T-cell (primary cell): ENCODE measurements at regions not wholly inside any gene's neighbourhood (a gene's known extent, or its start where the extent isn't known, plus 50 kb on each side); places are given as distances from the start of the nearest gene placed in this dataset.
"Not testable (repeated sequence)": the region's sequence is repeated elsewhere in the genome, so short reads cannot be mapped to it uniquely, and the experiment has no call there.

Experiments
- ATAC-seq, 4 experiments: fragments of 200-7000 bp in 3 of 4; fragments of 150-1000 bp in 1 of 4; cut with Tn5 transposase; replicated peaks in 1 of 4; 1 replicate in 3 of 4; 2 replicates in 1 of 4; pipeline ENCODE4 v1.10.0; 2021; ENCODE audit warnings: moderate library complexity in 3 of 4, mild to moderate bottlenecking in 2 of 4, moderate number of reproducible peaks in 1 of 4
- CTCF ChIA-PET, 2 donors: fragments of 300-600 bp; sonication (Branson Sonifier 250); formaldehyde crosslinking; loops; one replicate each; lab custom pipeline; 2022; ENCODE audit warnings: antibody characterized with exemption in 2 of 2; lab: Charles Lee
- POLR2A ChIA-PET, 2 donors: fragments of 300-600 bp; sonication (Branson Sonifier 250); formaldehyde crosslinking; loops; one replicate each; lab custom pipeline; 2022; ENCODE audit warnings: antibody characterized with exemption in 2 of 2; lab: Charles Lee
- DNase-seq, 35 experiments: peaks; one replicate each; pipeline versions ENCODE4 v3.0.0 to v3.0.0-alpha.2; 2013 to 2023
- H3K27ac ChIP-seq: one replicate; pipeline ENCODE4 v1.5.1; 2013; ENCODE audit warnings: low read length
- H3K27me3 ChIP-seq, 2 experiments: replicated peaks in 1 of 2; 1 replicate in 1 of 2; 2 replicates in 1 of 2; pipeline versions ENCODE4 v1.6.1 to v1.7.0; 2013; ENCODE audit warnings: low read length in 1 of 2, mixed read lengths in 1 of 2; ENCODE audit not compliant: control insufficient read depth in 2 of 2, insufficient read depth in 2 of 2; ENCODE audit errors: extremely low read depth in 1 of 2
- H3K36me3 ChIP-seq, 2 donors: 1 replicate in 1 of 2; 2 replicates in 1 of 2; pipeline versions ENCODE4 v1.6.1 to v1.7.0; 2013; ENCODE audit warnings: low read length in 1 of 2; ENCODE audit not compliant: control insufficient read depth in 2 of 2, insufficient read depth in 1 of 2; ENCODE audit errors: extremely low read depth in 1 of 2
- H3K4me1 ChIP-seq, 2 experiments: 1 replicate in 1 of 2; 2 replicates in 1 of 2; pipeline versions ENCODE4 v1.6.1 to v1.7.0; 2013; ENCODE audit warnings: low read length in 2 of 2, mixed read lengths in 1 of 2; ENCODE audit not compliant: insufficient read depth in 2 of 2, control insufficient read depth in 1 of 2; ENCODE audit errors: extremely low read depth in 1 of 2
- H3K4me3 ChIP-seq, 2 donors: 1 replicate in 1 of 2; 2 replicates in 1 of 2; pipeline versions ENCODE4 v1.5.1 to v1.7.0; 2013; ENCODE audit warnings: mild to moderate bottlenecking in 2 of 2, low read length in 1 of 2, moderate library complexity in 1 of 2; ENCODE audit not compliant: control insufficient read depth in 1 of 2; ENCODE audit errors: extremely low read depth in 1 of 2
- H3K9me3 ChIP-seq: 2 replicates; pipeline ENCODE4 v1.7.0; 2013
- H3K27ac Mint-ChIP-seq, 2 donors: one replicate each; pipeline ENCODE4 v1.8.0; 2020 to 2021; ENCODE audit warnings: mild to moderate bottlenecking in 2 of 2, mixed read lengths in 2 of 2
- H3K27me3 Mint-ChIP-seq, 2 donors: one replicate each; pipeline ENCODE4 v1.8.0; 2021 to 2022; ENCODE audit warnings: mixed read lengths in 2 of 2
- H3K36me3 Mint-ChIP-seq: one replicate; pipeline ENCODE4 v1.8.0; 2021; ENCODE audit warnings: mixed read lengths
- H3K4me1 Mint-ChIP-seq, 3 donors: one replicate each; pipeline ENCODE4 v1.8.0; 2020 to 2022; ENCODE audit warnings: mixed read lengths in 3 of 3, mild to moderate bottlenecking in 1 of 3
- H3K4me3 Mint-ChIP-seq, 3 donors: one replicate each; pipeline ENCODE4 v1.8.0; 2020 to 2022; ENCODE audit warnings: mild to moderate bottlenecking in 3 of 3, mixed read lengths in 3 of 3, moderate library complexity in 3 of 3
- H3K9me3 Mint-ChIP-seq, 3 donors: one replicate each; pipeline ENCODE4 v1.8.0; 2020 to 2022; ENCODE audit warnings: mixed read lengths in 3 of 3
- WGBS: methylation state at CpG from one replicate; pipeline ENCODE4 v1.1.5; 2013; ENCODE audit warnings: missing lambda C conversion rate; ENCODE audit not compliant: insufficient coverage; 5-methylcytosine and 5-hydroxymethylcytosine counted together

DNA sequence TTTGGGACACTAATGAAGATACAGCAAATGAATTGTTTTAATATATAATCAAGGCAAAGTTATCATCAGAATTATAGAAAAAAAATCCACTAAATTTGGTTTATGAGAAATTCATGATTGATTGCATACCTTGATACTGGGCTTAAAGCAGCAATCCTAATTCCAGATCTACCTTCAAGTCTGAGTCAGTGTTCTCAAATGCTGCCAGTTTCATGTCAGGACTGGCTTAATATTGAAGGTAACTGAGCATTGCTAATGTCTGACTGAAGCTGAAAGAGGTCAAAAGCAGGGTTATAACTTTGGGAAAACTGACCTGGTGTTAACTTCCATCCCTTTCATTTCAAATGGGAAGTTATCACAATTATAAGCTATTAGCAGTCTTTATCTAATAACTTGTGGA is 618.8 kb upstream of the SEMA6D start:
- H3K4me1 ChIP-seq, DNase-seq, H3K4me3 ChIP-seq, CTCF ChIA-PET, H3K4me3 Mint-ChIP-seq, H3K27me3 Mint-ChIP-seq, H3K9me3 ChIP-seq, H3K4me1 Mint-ChIP-seq, H3K27ac ChIP-seq, POLR2A ChIA-PET, H3K27me3 ChIP-seq, ATAC-seq, H3K36me3 Mint-ChIP-seq, H3K27ac Mint-ChIP-seq, H3K36me3 ChIP-seq: not testable (repeated sequence)
- peaks cover 4 to 13% (median 4%) of the 10 kb centered on the region in 3 donors for H3K9me3 Mint-ChIP-seq

DNA sequence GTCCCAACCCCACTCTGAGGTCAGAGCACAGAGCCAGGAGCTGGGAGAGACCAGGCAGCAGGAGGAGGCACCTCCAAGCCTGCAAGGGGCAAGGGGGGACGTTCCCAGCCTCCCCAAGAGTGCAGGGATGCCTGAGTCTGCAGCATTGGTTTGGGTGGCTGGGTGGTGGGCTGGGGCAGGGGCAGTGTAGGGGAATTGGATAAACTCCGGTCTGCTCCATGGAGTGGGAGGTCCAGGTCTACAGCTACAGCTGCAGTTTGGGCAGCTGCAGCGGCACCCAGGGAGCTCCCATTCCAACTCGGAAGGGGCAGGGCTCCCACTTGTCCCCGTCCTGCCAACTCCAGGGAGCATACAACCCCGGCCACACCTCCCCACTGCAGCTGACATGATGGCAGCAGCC is 617.5 kb upstream of the SEMA6D start:
- H3K4me1 Mint-ChIP-seq, H3K27me3 Mint-ChIP-seq, POLR2A ChIA-PET, ATAC-seq, H3K36me3 Mint-ChIP-seq, H3K4me3 ChIP-seq, H3K27ac Mint-ChIP-seq, CTCF ChIA-PET, H3K27me3 ChIP-seq, H3K9me3 ChIP-seq, H3K4me1 ChIP-seq, H3K4me3 Mint-ChIP-seq, H3K36me3 ChIP-seq, DNase-seq, H3K27ac ChIP-seq: not testable (repeated sequence)
- WGBS: 42% methylated on average over 4 of the region's 6 CpGs
- H3K9me3 Mint-ChIP-seq: peaks cover 2 to 13% (median 4%) of the 10 kb centered on the region in 3 donors

DNA sequence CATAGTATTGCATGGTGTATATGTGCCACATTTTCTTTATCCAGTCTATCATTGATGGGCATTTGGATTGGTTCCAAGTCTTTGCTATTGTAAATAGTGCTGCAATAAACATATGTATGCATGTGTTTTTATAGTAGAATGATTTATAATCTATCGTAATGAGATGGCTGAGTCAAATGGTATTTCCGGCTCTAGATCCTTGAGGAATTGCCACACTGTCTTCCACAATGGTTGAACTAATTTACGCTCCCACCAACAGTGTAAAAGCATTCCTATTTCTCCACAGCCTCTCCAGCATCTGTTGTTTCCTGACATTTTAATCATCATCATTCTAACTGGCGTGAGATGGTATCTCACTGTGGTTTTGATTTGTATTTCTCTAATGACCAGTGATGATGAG is 608.5 kb upstream of the SEMA6D start:
- H3K4me1 Mint-ChIP-seq, H3K4me3 Mint-ChIP-seq, H3K36me3 ChIP-seq, H3K36me3 Mint-ChIP-seq, DNase-seq, H3K27ac Mint-ChIP-seq, H3K4me3 ChIP-seq, H3K27me3 Mint-ChIP-seq, CTCF ChIA-PET, ATAC-seq, POLR2A ChIA-PET, H3K27me3 ChIP-seq, H3K4me1 ChIP-seq, H3K27ac ChIP-seq, H3K9me3 ChIP-seq: not testable (repeated sequence)
- peaks cover 18 to 23% (median 20%) of the 10 kb centered on the region in 3 donors for H3K9me3 Mint-ChIP-seq
- no CpG with 5 or more reads among the region's 4 CpGs for WGBS

DNA sequence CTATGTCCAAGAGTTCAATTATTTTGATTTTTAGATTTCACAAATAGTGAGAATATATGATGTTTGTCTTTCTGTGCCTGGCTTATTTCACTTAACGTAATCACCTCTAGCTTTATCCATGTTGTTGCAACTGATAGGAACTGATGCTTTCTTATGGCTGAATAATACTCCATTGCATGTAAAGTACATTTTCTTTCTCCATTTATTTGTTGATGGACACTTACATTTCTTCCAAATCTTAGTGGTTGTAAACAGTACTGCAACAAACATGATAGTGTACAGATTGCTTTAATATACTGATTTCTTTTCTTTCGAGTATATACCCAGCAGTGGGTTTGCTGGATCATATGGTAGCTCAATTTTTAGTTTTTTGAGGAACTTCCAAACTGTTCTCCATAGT is 600.6 kb upstream of the SEMA6D start:
- H3K27me3 Mint-ChIP-seq: no peaks in the 10 kb centered on the region
- no peak overlapping the region for H3K4me3 Mint-ChIP-seq
- Histone ChIP-seq H3K9me3 (no peaks in the 10 kb centered on the region), H3K4me3 (no peak overlapping the region), H3K27ac (no peak overlapping the region), H3K4me1 (no peaks in the 10 kb centered on the region), H3K36me3 (no peaks in the 10 kb centered on the region), H3K27me3 (no peaks in the 10 kb centered on the region)
- WGBS: no CpG with 5 or more reads among the region's 2 CpGs
- DNase-seq (no peak), ATAC-seq (no peak)
- ChIA-PET POLR2A (no interaction called here), CTCF (no interaction called here)
- H3K9me3 Mint-ChIP-seq: peaks cover 12 to 17% (median 16%) of the 10 kb centered on the region in 3 donors
- no peaks in the 10 kb centered on the region for H3K36me3 Mint-ChIP-seq
- H3K27ac Mint-ChIP-seq: no peak overlapping the region
- no peaks in the 10 kb centered on the region for H3K4me1 Mint-ChIP-seq

DNA sequence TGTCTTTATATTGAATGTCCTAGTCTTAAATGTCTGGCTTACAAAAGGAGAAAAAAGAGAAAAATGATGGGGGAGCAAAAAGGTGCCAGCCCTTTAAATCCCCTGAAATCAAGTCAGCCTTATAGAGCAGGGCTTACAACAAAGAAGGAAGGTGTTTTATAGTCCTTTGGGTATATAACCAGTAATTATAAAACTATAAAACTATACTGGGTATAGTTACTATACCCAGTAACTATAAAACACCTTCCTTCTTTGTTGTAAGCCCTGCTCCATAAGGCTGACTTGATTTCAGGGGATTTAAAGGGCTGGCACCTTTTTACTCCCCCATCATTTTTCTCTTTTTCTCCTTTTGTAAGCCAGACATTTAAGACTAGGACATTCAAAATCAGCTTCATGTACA is 598.0 kb upstream of the SEMA6D start:
- ChIA-PET CTCF (no interaction called here), POLR2A (no interaction called here)
- Mint-ChIP-seq H3K9me3 (peaks cover 8 to 15% (median 12%) of the 10 kb centered on the region in 3 donors), H3K27me3 (no peaks in the 10 kb centered on the region), H3K36me3 (no peaks in the 10 kb centered on the region), H3K4me1 (no peaks in the 10 kb centered on the region), H3K4me3 (no peak overlapping the region), H3K27ac (no peak overlapping the region)
- ATAC-seq (no peak), DNase-seq (no peak)
- H3K36me3 ChIP-seq: no peaks in the 10 kb centered on the region
- no peaks in the 10 kb centered on the region for H3K4me1 ChIP-seq
- H3K4me3 ChIP-seq: no peak overlapping the region
- H3K27me3 ChIP-seq: no peaks in the 10 kb centered on the region
- H3K27ac ChIP-seq: no peak overlapping the region
- H3K9me3 ChIP-seq: no peaks in the 10 kb centered on the region

DNA sequence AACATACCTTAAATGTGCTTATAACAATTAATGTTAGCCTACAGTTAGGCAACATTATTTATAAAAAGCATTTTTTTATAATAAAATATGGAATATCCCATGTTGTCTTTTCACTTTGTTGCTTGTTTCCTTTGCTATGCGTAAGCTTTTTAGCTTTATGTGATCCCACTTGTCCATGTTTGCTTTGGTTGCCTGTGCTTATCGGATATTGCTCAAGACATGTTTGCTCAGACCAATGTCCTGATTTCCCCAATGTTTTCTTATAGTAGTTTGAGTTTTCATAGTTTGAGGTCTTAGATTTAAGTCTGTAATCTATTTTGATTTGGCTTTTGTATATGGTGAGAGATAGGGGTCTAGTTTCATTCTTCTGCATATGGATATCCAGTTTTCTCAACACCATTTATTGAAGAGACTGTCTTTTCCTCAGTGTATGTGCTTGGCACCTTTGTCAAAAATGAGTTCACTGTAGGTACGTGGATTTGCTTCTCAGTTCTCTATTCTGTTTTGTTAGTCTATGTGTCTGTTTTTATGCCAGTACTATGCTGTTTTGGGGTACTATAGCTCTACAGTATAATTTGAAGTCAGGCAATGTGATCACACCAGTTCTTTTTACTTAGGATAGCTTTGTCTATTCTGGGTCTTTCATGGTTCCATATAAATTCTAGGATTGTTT is 592.7 kb upstream of the SEMA6D start:
- Histone ChIP-seq H3K4me3 (no peak overlapping the region), H3K4me1 (no peaks in the 10 kb centered on the region), H3K9me3 (no peaks in the 10 kb centered on the region), H3K27ac (no peak overlapping the region), H3K36me3 (no peaks in the 10 kb centered on the region), H3K27me3 (no peaks in the 10 kb centered on the region)
- DNase-seq: no peak
- Mint-ChIP-seq H3K27me3 (no peaks in the 10 kb centered on the region), H3K4me3 (no peak overlapping the region), H3K9me3 (peaks cover 9 to 29% (median 21%) of the 10 kb centered on the region in 3 donors), H3K4me1 (no peaks in the 10 kb centered on the region), H3K27ac (no peak overlapping the region), H3K36me3 (no peaks in the 10 kb centered on the region)
- ATAC-seq: no peak
- CTCF ChIA-PET: interaction anchor here in 1 of 2 donors (0.6 kb wide), 1 partner anchor 812 kb away, joined by 3 read pairs; no protein-coding TSS in a partner anchor
- WGBS: no CpG with 5 or more reads among the region's 3 CpGs
- POLR2A ChIA-PET: no interaction called here

DNA sequence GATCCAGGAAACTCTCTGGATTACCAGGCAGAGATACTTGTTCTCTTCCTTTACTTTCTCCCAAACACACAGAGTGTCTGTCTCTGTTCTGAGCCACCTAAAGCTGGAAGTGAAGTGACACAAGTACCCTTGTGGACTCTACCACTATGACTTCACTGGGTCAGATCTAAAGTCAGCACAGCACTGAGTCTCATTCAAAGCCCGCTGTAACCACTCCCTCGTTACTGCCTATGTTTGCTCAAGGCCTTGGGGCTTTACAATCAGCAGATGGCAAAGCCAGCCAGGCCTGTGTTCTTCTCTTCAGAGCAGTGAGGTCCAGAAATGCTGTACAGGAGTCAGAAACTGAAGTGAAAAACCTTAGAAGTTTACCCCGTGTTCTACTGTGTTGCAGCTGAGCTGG is 588.3 kb upstream of the SEMA6D start:
- Histone ChIP-seq H3K27me3 (no peaks in the 10 kb centered on the region), H3K9me3 (no peaks in the 10 kb centered on the region), H3K27ac (no peak overlapping the region), H3K4me3 (no peak overlapping the region), H3K4me1 (no peaks in the 10 kb centered on the region), H3K36me3 (no peaks in the 10 kb centered on the region)
- no peaks in the 10 kb centered on the region for H3K4me1 Mint-ChIP-seq
- DNase-seq (no peak), ATAC-seq (no peak)
- no peaks in the 10 kb centered on the region for H3K36me3 Mint-ChIP-seq
- H3K4me3 Mint-ChIP-seq: no peak overlapping the region
- ChIA-PET CTCF (no interaction called here), POLR2A (no interaction called here)
- WGBS: 100% methylated on average over 1 of the region's 3 CpGs
- no peak overlapping the region for H3K27ac Mint-ChIP-seq
- no peaks in the 10 kb centered on the region for H3K27me3 Mint-ChIP-seq
- H3K9me3 Mint-ChIP-seq: peaks cover 8 to 20% (median 15%) of the 10 kb centered on the region in 3 donors
